HepG2 (cell line): ENCODE measurements at regions not wholly inside any gene's neighbourhood (a gene's known extent, or its start where the extent isn't known, plus 50 kb on each side); places are given as distances from the start of the nearest gene placed in this dataset.
A peak's percentile ranks its signal among the peaks of the same experiment; 100 is the strongest.

Experiments
- ATAC-seq: fragments of 200-7000 bp; cut with Tn5 transposase; 3 replicates; pipeline ENCODE4 v1.9.1; 2020; ENCODE audit warnings: mild to moderate bottlenecking, moderate library complexity
- BruUV-seq: library from RNA; stranded (reverse); fragments of 400-500 nt; replicated peaks from 2 replicates; lab custom pipeline; 2021; lab: Mats Ljungman, UMichigan
- CTCF ChIA-PET: fragments of 300-600 bp; formaldehyde crosslinking; extraction: SDS; loops from one replicate; lab custom pipeline; 2021; ENCODE audit warnings: low total read pairs, inconsistent platforms, low intra/inter-chr PET ratio; lab: Yijun Ruan, JAX
- POLR2A ChIA-PET: fragments of 350-600 bp; sonication (Branson Sonifier 250); formaldehyde crosslinking; loops from one replicate; lab custom pipeline; 2020; ENCODE audit warnings: antibody characterized with exemption, inconsistent platforms; lab: Yijun Ruan, JAX
- DNase-seq: peaks from one replicate; pipeline ENCODE4 v3.0.0-alpha.2; 2015; ENCODE audit warnings: low spot score
- FAIRE-seq: peaks from 3 replicates; lab custom pipeline; 2011; peaks lifted over from hg19 to GRCh38; lab: Jason Lieb, UNC
- H2AFZ ChIP-seq: one replicate; pipeline ENCODE4 v1.6.1; 2011; ENCODE audit warnings: low read length, inconsistent platforms
- H3K27ac ChIP-seq: fragments of 300-600 bp; 3 replicates; pipeline ENCODE4 v1.8.0; 2011; ENCODE audit warnings: mixed run types, mild to moderate bottlenecking, mixed read lengths, low read length, inconsistent platforms; ENCODE audit not compliant: insufficient read depth; ENCODE audit errors: extremely low read length
- H3K27me3 ChIP-seq, 2 experiments: fragments of 200-600 bp in 1 of 2; 2 replicates in 1 of 2; 3 replicates in 1 of 2; pipeline versions ENCODE4 v1.6.0 to v1.8.0; 2011; ENCODE audit warnings: low read length in 2 of 2, mild to moderate bottlenecking in 2 of 2, moderate library complexity in 2 of 2, inconsistent platforms in 1 of 2; ENCODE audit not compliant: insufficient read depth in 2 of 2, control insufficient read depth in 1 of 2
- H3K36me3 ChIP-seq, 2 experiments: fragments of 200-600 bp in 1 of 2; replicated peaks in 1 of 2; 2 replicates in 1 of 2; 3 replicates in 1 of 2; pipeline versions ENCODE4 v1.5.1 to v1.8.0; 2011; ENCODE audit warnings: low read length in 2 of 2, inconsistent platforms in 1 of 2; ENCODE audit not compliant: insufficient read depth in 2 of 2, control insufficient read depth in 1 of 2
- H3K4me1 ChIP-seq: 2 replicates; pipeline ENCODE4 v1.5.1; 2012; ENCODE audit warnings: low read length, inconsistent platforms; ENCODE audit not compliant: insufficient read depth
- H3K4me2 ChIP-seq: 2 replicates; pipeline ENCODE4 v1.6.0; 2011; ENCODE audit warnings: low read depth, low read length, inconsistent platforms
- H3K4me3 ChIP-seq, 3 experiments: fragments of 200-600 bp in 1 of 3; sonication (generic), shearing (Covaris generic) in 1 of 3; replicated peaks in 1 of 3; 2 replicates each; pipeline ENCODE4 v1.5.1; 2011 to 2016; ENCODE audit warnings: low read length in 3 of 3, inconsistent platforms in 2 of 3, low read depth in 2 of 3, mild to moderate bottlenecking in 2 of 3, control low read depth in 1 of 3, mixed read lengths in 1 of 3; ENCODE audit not compliant: insufficient read depth in 1 of 3
- H3K79me2 ChIP-seq: one replicate; pipeline ENCODE4 v1.6.1; 2011; ENCODE audit warnings: low read length, inconsistent platforms; ENCODE audit not compliant: insufficient read depth
- H3K9ac ChIP-seq: 2 replicates; pipeline ENCODE4 v1.6.0; 2011; ENCODE audit warnings: mild to moderate bottlenecking, low read depth, low read length, inconsistent platforms; ENCODE audit not compliant: insufficient read depth
- H3K9me3 ChIP-seq: 2 replicates; pipeline ENCODE4 v1.5.1; 2012; ENCODE audit warnings: mild to moderate bottlenecking, low read length
- H4K20me1 ChIP-seq: 2 replicates; pipeline ENCODE4 v1.6.0; 2011; ENCODE audit warnings: inconsistent platforms, mild to moderate bottlenecking, low read length, moderate library complexity; ENCODE audit not compliant: insufficient read depth
- CEBPB ChIP-seq: IDR thresholded peaks from 2 replicates; pipeline ENCODE4 v1.6.1; 2011; ENCODE audit warnings: low read depth, low read length, improper control_type of control experiment, borderline replicate concordance
- TBX3 ChIP-seq: fragments of 450-650 bp; IDR thresholded peaks from 2 replicates; pipeline ENCODE4 v1.6.1; 2017; ENCODE audit warnings: antibody characterized with exemption, mild to moderate bottlenecking, inconsistent platforms, borderline replicate concordance
- ZNF280B ChIP-seq: sonication (generic); formaldehyde crosslinking; IDR thresholded peaks from 2 replicates; pipeline ENCODE4 v1.5.0; 2020; ENCODE audit warnings: missing genetic modification reagents, mild to moderate bottlenecking, borderline replicate concordance
- ZNF317 ChIP-seq: sonication (generic); formaldehyde crosslinking; IDR thresholded peaks from 2 replicates; pipeline ENCODE4 v1.5.0; 2020; ENCODE audit warnings: mild to moderate bottlenecking, missing genetic modification reagents
- ZNF451 ChIP-seq: sonication (generic); formaldehyde crosslinking; IDR thresholded peaks from 2 replicates; pipeline ENCODE4 v1.5.0; 2020; ENCODE audit warnings: mild to moderate bottlenecking, missing genetic modification reagents
- WGBS: methylation state at CpG from one replicate; pipeline ENCODE4 v1.1.6; 2017; ENCODE audit warnings: low lambda C conversion rate; 5-methylcytosine and 5-hydroxymethylcytosine counted together
- in situ Hi-C: cut with HindIII; loops from 2 replicates; pipeline ENCODE4 v1.10.0; 2017; ENCODE audit warnings: low pct_unique_long_range_greater_than_20kb; ENCODE audit not compliant: extremely low pct_ligation_motif_present
- intact Hi-C: fragments of 100-400 bp; cut with micrococcal nuclease; formaldehyde crosslinking; loops from one replicate; pipeline ENCODE4 v1.10.0; 2022; ENCODE audit not compliant: unreplicated experiment

- intact Hi-C loops: no loop called here
- Histone ChIP-seq H3K79me2 (no peaks in the 10 kb centered on the region), H3K4me2 (no peak overlapping the region), H3K9ac (no peak overlapping the region), H3K27me3 (no peaks in the 10 kb centered on the region), H4K20me1 (no peaks in the 10 kb centered on the region), H3K4me3 (no peak overlapping the region), H3K4me1 (no peaks in the 10 kb centered on the region), H2AFZ (no peak overlapping the region), H3K27ac (no peak overlapping the region), H3K9me3 (no peaks in the 10 kb centered on the region), H3K36me3 (no peaks in the 10 kb centered on the region)
- CTCF ChIA-PET: no interaction called here
- no peak for ATAC-seq
- no peak for FAIRE-seq
- TF ChIP-seq TBX3: no peak
- no peak for TF ChIP-seq ZNF280B (CRISPR knock-in tag)
- TF ChIP-seq CEBPB: no peak
- POLR2A ChIA-PET: no interaction called here
- no TSS peak for BruUV-seq
- WGBS: 0% methylated on average over 1 of the region's 1 CpG
- DNase-seq: no peak
- in situ Hi-C loops: no loop called here
These were observed 1019.5 kb downstream of the SLC6A15 start for GRCh38 chr12:83893101-83893500.

GRCh38 chr12:83889745-83890144, 1022.9 kb downstream of the SLC6A15 start:
- CTCF ChIA-PET: no interaction called here
- Histone ChIP-seq H3K4me1 (no peaks in the 10 kb centered on the region), H3K27me3 (no peaks in the 10 kb centered on the region), H3K4me3 (no peak overlapping the region), H3K27ac (no peak overlapping the region), H3K36me3 (no peaks in the 10 kb centered on the region), H4K20me1 (no peaks in the 10 kb centered on the region), H3K4me2 (no peak overlapping the region), H2AFZ (no peak overlapping the region), H3K9ac (no peak overlapping the region), H3K9me3 (no peaks in the 10 kb centered on the region), H3K79me2 (no peaks in the 10 kb centered on the region)
- ATAC-seq: no peak
- intact Hi-C loops (no loop called here), in situ Hi-C loops (no loop called here)
- no TSS peak for BruUV-seq
- FAIRE-seq: no peak
- POLR2A ChIA-PET: no interaction called here
- TF ChIP-seq ZNF451 (CRISPR knock-in tag) (no peak), ZNF317 (CRISPR knock-in tag) (0 out of 2 replicates have a peak, but pooled peaks have one; percentile 53)
- no peak for DNase-seq
